ENCODE measurements at regions not wholly inside any gene's neighbourhood (a gene's known extent, or its start where the extent isn't known, plus 50 kb on each side); places are given as distances from the start of the nearest gene placed in this dataset.

DNA sequence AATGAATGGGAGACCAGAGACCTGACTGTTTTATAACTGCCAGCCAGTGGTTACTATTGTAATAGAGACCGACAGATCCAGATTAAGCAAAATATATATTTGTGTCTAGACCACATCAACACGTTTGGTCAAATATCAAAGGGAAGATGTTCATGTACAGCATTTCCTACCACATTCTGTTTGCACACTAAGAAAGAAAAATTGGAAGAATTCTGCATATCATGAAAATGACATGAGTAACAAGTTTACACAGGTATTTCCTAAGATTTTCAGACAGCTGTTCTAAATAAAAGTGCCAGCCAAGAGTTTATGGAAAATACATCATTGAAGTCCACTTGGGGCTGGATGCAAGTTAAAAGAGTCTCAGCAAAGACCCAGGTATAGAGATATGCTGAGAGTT is 145.5 kb upstream of the ANO3 start:
- intact Hi-C loops (cut with micrococcal nuclease), result no loop called here

More for the DNA sequence above, 145.5 kb upstream of the ANO3 start:
- no peak for DNase-seq (ENCODE audit: low read depth, low spot score)
- TF ChIP-seq SIN3A (IDR thresholded peaks at IDR 0.05; ENCODE audit: low read depth) (no peak), EGR1 (IDR thresholded peaks at IDR 0.05; ENCODE audit: low read depth) (no peak), ZNF274 (IDR thresholded peaks at IDR 0.05; ENCODE audit: low read depth, low read length) (no peak), POLR2AphosphoS5 (IDR thresholded peaks at IDR 0.05; ENCODE audit: low read depth, low read length) (no peak), ELF1 (IDR thresholded peaks at IDR 0.05; ENCODE audit: borderline replicate concordance, low read depth) (no peak), YY1 (IDR thresholded peaks at IDR 0.05; ENCODE audit: extremely low read depth, insufficient replicate concordance, low read depth, low read length) (no peak), ZFX (IDR thresholded peaks at IDR 0.05) (no peak), EZH2 (IDR thresholded peaks at IDR 0.05) (no peak), SRF (IDR thresholded peaks at IDR 0.05; ENCODE audit: low read depth) (no peak), RAD21 (IDR thresholded peaks at IDR 0.05; ENCODE audit: low read depth) (no peak), JUND (IDR thresholded peaks at IDR 0.05) (no peak), TCF7L2 (IDR thresholded peaks at IDR 0.05; ENCODE audit: borderline replicate concordance, extremely low read depth, insufficient read depth, insufficient read length) (no peak), POLR2A (IDR thresholded peaks at IDR 0.05; ENCODE audit: borderline replicate concordance, extremely low read depth, insufficient read depth, insufficient read length) (no peak)
- TF ChIP-seq, protein P1, sequence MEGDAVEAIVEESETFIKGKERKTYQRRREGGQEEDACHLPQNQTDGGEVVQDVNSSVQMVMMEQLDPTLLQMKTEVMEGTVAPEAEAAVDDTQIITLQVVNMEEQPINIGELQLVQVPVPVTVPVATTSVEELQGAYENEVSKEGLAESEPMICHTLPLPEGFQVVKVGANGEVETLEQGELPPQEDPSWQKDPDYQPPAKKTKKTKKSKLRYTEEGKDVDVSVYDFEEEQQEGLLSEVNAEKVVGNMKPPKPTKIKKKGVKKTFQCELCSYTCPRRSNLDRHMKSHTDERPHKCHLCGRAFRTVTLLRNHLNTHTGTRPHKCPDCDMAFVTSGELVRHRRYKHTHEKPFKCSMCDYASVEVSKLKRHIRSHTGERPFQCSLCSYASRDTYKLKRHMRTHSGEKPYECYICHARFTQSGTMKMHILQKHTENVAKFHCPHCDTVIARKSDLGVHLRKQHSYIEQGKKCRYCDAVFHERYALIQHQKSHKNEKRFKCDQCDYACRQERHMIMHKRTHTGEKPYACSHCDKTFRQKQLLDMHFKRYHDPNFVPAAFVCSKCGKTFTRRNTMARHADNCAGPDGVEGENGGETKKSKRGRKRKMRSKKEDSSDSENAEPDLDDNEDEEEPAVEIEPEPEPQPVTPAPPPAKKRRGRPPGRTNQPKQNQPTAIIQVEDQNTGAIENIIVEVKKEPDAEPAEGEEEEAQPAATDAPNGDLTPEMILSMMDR (IDR thresholded peaks at IDR 0.05 in 2 of 3, conservative IDR thresholded peaks at IDR 0.05 in 1 of 3; ENCODE audit: borderline replicate concordance in 1 of 3, insufficient read depth in 1 of 3, low read depth in 2 of 3, low read length in 2 of 3), result no peak
- TF ChIP-seq, protein P2, sequence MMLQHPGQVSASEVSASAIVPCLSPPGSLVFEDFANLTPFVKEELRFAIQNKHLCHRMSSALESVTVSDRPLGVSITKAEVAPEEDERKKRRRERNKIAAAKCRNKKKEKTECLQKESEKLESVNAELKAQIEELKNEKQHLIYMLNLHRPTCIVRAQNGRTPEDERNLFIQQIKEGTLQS (IDR thresholded peaks at IDR 0.05), result no peak
- TF ChIP-seq, protein P3, sequence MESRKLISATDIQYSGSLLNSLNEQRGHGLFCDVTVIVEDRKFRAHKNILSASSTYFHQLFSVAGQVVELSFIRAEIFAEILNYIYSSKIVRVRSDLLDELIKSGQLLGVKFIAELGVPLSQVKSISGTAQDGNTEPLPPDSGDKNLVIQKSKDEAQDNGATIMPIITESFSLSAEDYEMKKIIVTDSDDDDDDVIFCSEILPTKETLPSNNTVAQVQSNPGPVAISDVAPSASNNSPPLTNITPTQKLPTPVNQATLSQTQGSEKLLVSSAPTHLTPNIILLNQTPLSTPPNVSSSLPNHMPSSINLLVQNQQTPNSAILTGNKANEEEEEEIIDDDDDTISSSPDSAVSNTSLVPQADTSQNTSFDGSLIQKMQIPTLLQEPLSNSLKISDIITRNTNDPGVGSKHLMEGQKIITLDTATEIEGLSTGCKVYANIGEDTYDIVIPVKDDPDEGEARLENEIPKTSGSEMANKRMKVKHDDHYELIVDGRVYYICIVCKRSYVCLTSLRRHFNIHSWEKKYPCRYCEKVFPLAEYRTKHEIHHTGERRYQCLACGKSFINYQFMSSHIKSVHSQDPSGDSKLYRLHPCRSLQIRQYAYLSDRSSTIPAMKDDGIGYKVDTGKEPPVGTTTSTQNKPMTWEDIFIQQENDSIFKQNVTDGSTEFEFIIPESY (IDR thresholded peaks at IDR 0.05; ENCODE audit: extremely low read depth, insufficient replicate concordance, low read length), result no peak
- Histone ChIP-seq H3K27me3 (ENCODE audit: insufficient read depth, low read length) (no peaks in the 10 kb centered on the region), H3K79me2 (ENCODE audit: insufficient read depth, low read length) (no peaks in the 10 kb centered on the region), H3K4me3 (replicated peaks in 1 of 2; ENCODE audit: low read depth in 1 of 2, low read length in 2 of 2) (no peak overlapping the region), H3K4me2 (ENCODE audit: low read length) (no peak overlapping the region), H4K20me1 (ENCODE audit: insufficient read depth) (no peaks in the 10 kb centered on the region), H3K36me3 (ENCODE audit: control insufficient read depth in 1 of 2, insufficient read depth in 2 of 2, low read length in 2 of 2) (no peaks in the 10 kb centered on the region), H3K9me2 (ENCODE audit: insufficient read depth) (no peaks in the 10 kb centered on the region), H3K9me3 (ENCODE audit: control insufficient read depth in 1 of 2, insufficient read depth in 1 of 2, low read depth in 1 of 2, low read length in 2 of 2) (peaks cover 7 to 12% of the 10 kb centered on the region in 2 experiments; a peak in 2 of 4 replicates), H3K9ac (ENCODE audit: low read length) (no peak overlapping the region), H3K4me1 (ENCODE audit: control insufficient read depth in 1 of 2, insufficient read depth in 2 of 2, low read length in 2 of 2) (no peaks in the 10 kb centered on the region), H3K27ac (ENCODE audit: low read depth, low read length) (no peak overlapping the region), H2AFZ (ENCODE audit: low read depth, low read length, poor library complexity, severe bottlenecking) (no peak overlapping the region)
- no peak for ATAC-seq
- ChIA-PET RAD21 (ENCODE audit: low non-redundant PET in 1 of 2, low total read pairs in 2 of 2, uncharacterized antibody in 2 of 2, unreplicated experiment in 2 of 2) (no interaction called here), POLR2A (no interaction called here), CTCF (no interaction called here)
- no TSS peak for BruUV-seq (replicated peaks)

Data from HCT116 (cell line).